HEK293 (cell line): ENCODE measurements at regions not wholly inside any gene's neighbourhood (a gene's known extent, or its start where the extent isn't known, plus 50 kb on each side); places are given as distances from the start of the nearest gene placed in this dataset.
"Not testable (repeated sequence)": the region's sequence is repeated elsewhere in the genome, so short reads cannot be mapped to it uniquely, and the experiment has no call there.

Experiments used
- ZNF335 ChIP-seq: fragments of 450-650 bp; formaldehyde crosslinking; conservative IDR thresholded peaks from 2 replicates; pipeline ENCODE4 v1.5.1; 2016; ENCODE audit warnings: missing biosample characterization, missing genetic modification characterization
- ZNF785 ChIP-seq: fragments of 450-650 bp; formaldehyde crosslinking; IDR thresholded peaks from 2 replicates; pipeline ENCODE4 v1.5.1; 2016; ENCODE audit warnings: missing biosample characterization, missing genetic modification characterization
- TF ChIP-seq, protein P1 (sequence below): fragments of 450-650 bp; formaldehyde crosslinking; IDR thresholded peaks from 2 replicates; pipeline ENCODE4 v1.5.1; 2016; ENCODE audit warnings: missing biosample characterization, missing genetic modification characterization
- TF ChIP-seq, protein P2 (sequence below): fragments of 450-650 bp; formaldehyde crosslinking; IDR thresholded peaks from 2 replicates; pipeline ENCODE4 v1.5.1; 2016; ENCODE audit warnings: missing biosample characterization, missing genetic modification characterization
- TF ChIP-seq, protein P3 (sequence below): fragments of 450-650 bp; formaldehyde crosslinking; IDR thresholded peaks from 2 replicates; pipeline ENCODE4 v1.5.1; 2016; ENCODE audit warnings: missing biosample characterization, missing genetic modification characterization

DNA sequence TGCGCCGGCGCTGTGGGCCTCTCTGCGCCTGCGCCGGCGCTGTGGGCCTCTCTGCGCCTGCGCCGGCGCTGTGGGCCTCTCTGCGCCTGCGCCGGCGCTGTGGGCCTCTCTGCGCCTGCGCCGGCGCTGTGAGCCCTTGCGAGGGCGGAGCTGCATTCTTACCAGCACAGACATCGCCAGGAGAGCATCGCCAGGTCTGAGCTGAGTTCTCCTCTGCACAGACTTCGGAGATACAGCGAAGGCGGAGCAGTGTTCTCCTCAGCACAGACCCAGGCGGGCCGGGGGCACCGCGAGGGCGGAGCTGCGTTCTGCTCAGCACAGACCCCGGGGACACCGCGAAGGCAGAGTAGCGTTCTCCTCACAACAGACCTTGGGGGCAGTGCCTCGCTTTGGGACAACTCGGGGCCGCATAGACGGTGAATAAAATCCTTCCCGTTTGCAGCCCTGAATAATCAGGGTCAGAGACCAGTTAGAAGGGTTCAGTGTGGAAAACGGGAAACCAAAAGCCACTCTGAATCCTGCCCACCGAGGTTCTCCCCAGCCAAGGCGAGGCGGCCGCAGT lies 1268.1 kb downstream of the FOXD4L5 start:
- TF ChIP-seq, protein P1, sequence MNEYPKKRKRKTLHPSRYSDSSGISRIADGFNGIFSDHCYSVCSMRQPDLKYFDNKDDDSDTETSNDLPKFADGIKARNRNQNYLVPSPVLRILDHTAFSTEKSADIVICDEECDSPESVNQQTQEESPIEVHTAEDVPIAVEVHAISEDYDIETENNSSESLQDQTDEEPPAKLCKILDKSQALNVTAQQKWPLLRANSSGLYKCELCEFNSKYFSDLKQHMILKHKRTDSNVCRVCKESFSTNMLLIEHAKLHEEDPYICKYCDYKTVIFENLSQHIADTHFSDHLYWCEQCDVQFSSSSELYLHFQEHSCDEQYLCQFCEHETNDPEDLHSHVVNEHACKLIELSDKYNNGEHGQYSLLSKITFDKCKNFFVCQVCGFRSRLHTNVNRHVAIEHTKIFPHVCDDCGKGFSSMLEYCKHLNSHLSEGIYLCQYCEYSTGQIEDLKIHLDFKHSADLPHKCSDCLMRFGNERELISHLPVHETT: not testable (repeated sequence)
- not testable (repeated sequence) for TF ChIP-seq ZNF785; ZNF335 (tag by site-specific recombination)
- TF ChIP-seq, protein P2, sequence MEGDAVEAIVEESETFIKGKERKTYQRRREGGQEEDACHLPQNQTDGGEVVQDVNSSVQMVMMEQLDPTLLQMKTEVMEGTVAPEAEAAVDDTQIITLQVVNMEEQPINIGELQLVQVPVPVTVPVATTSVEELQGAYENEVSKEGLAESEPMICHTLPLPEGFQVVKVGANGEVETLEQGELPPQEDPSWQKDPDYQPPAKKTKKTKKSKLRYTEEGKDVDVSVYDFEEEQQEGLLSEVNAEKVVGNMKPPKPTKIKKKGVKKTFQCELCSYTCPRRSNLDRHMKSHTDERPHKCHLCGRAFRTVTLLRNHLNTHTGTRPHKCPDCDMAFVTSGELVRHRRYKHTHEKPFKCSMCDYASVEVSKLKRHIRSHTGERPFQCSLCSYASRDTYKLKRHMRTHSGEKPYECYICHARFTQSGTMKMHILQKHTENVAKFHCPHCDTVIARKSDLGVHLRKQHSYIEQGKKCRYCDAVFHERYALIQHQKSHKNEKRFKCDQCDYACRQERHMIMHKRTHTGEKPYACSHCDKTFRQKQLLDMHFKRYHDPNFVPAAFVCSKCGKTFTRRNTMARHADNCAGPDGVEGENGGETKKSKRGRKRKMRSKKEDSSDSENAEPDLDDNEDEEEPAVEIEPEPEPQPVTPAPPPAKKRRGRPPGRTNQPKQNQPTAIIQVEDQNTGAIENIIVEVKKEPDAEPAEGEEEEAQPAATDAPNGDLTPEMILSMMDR (tag by site-specific recombination): not testable (repeated sequence)
- TF ChIP-seq, protein P3, sequence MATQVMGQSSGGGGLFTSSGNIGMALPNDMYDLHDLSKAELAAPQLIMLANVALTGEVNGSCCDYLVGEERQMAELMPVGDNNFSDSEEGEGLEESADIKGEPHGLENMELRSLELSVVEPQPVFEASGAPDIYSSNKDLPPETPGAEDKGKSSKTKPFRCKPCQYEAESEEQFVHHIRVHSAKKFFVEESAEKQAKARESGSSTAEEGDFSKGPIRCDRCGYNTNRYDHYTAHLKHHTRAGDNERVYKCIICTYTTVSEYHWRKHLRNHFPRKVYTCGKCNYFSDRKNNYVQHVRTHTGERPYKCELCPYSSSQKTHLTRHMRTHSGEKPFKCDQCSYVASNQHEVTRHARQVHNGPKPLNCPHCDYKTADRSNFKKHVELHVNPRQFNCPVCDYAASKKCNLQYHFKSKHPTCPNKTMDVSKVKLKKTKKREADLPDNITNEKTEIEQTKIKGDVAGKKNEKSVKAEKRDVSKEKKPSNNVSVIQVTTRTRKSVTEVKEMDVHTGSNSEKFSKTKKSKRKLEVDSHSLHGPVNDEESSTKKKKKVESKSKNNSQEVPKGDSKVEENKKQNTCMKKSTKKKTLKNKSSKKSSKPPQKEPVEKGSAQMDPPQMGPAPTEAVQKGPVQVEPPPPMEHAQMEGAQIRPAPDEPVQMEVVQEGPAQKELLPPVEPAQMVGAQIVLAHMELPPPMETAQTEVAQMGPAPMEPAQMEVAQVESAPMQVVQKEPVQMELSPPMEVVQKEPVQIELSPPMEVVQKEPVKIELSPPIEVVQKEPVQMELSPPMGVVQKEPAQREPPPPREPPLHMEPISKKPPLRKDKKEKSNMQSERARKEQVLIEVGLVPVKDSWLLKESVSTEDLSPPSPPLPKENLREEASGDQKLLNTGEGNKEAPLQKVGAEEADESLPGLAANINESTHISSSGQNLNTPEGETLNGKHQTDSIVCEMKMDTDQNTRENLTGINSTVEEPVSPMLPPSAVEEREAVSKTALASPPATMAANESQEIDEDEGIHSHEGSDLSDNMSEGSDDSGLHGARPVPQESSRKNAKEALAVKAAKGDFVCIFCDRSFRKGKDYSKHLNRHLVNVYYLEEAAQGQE: not testable (repeated sequence)
